Pancreas (tissue), 10 donors: ENCODE measurements at regions not wholly inside any gene's neighbourhood (a gene's known extent, or its start where the extent isn't known, plus 50 kb on each side); places are given as distances from the start of the nearest gene placed in this dataset.
"Not testable (repeated sequence)": the region's sequence is repeated elsewhere in the genome, so short reads cannot be mapped to it uniquely, and the experiment has no call there.

Source experiments
- ATAC-seq, 4 donors: fragments of 200-7000 bp; cut with Tn5 transposase; one replicate each; pipeline versions ENCODE4 v1.8.0 to v1.9.1; 2020; ENCODE audit warnings: mild to moderate bottlenecking in 4 of 4, moderate library complexity in 4 of 4
- DNase-seq, 6 donors: peaks; one replicate each; pipeline ENCODE4 v3.0.0-alpha.2; 2020
- FAIRE-seq: peaks from 2 replicates; lab custom pipeline; 2012; peaks lifted over from hg19 to GRCh38; lab: Jason Lieb, UNC
- H3K27ac ChIP-seq, 4 donors: fragments of 200-600 bp; sonication (generic); 1 replicate in 3 of 4; 2 replicates in 1 of 4; pipeline versions ENCODE4 v1.5.0 to v1.8.0; 2020
- H3K27me3 ChIP-seq, 4 donors: fragments of 200-600 bp; one replicate each; pipeline ENCODE4 v1.8.0; 2021
- H3K36me3 ChIP-seq, 3 donors: fragments of 200-600 bp; sonication (generic) in 1 of 3; one replicate each; pipeline versions ENCODE4 v1.5.0 to v1.8.0; 2020 to 2021
- H3K4me1 ChIP-seq, 3 donors: fragments of 200-600 bp; one replicate each; pipeline ENCODE4 v1.8.0; 2021
- H3K4me3 ChIP-seq, 4 donors: fragments of 200-600 bp; sonication (generic) in 2 of 4; one replicate each; pipeline versions ENCODE4 v1.5.0 to v1.8.0; 2020 to 2021
- H3K9me3 ChIP-seq, 4 donors: fragments of 200-600 bp; one replicate each; pipeline ENCODE4 v1.8.0; 2021
- CTCF ChIP-seq, 4 donors: fragments of 200-600 bp; sonication (generic) in 3 of 4; IDR thresholded peaks; one replicate each; pipeline versions ENCODE4 v1.5.0 to v1.8.0; 2021; ENCODE audit warnings: antibody characterized with exemption in 4 of 4
- WGBS, 2 donors: extraction: QIAGEN DNeasy Blood & Tissue Kit; methylation state at CpG; one replicate each; pipeline ENCODE4 v1.1.7; 2013; 5-methylcytosine and 5-hydroxymethylcytosine counted together
- intact Hi-C, 3 donors: fragments of 100-400 bp; cut with DNase I; formaldehyde crosslinking; loops; one replicate each; pipeline versions ENCODE4 v1.11.1 to v1.14.2; 2022
- donor health status: healthy with polysubstance abuse.
- donor health status: DM: no; HTN: no; CAD: no; lungs with moderate emphysema.
- donor health status: DM: no; HTN: no; CAD: no.
- donor health status: control.
- donor health status: control.
- donor health status: Bipolar disorder and iron deficiency.
- donor health status: DM: yes; HTN: yes; CAD: no.
- donor health status: DM: no; HTN: no; CAD: no.
- donor health status: DM: no; HTN: no; CAD: no.
- donor health status: DM: yes; HTN: yes; CAD: no.

DNA sequence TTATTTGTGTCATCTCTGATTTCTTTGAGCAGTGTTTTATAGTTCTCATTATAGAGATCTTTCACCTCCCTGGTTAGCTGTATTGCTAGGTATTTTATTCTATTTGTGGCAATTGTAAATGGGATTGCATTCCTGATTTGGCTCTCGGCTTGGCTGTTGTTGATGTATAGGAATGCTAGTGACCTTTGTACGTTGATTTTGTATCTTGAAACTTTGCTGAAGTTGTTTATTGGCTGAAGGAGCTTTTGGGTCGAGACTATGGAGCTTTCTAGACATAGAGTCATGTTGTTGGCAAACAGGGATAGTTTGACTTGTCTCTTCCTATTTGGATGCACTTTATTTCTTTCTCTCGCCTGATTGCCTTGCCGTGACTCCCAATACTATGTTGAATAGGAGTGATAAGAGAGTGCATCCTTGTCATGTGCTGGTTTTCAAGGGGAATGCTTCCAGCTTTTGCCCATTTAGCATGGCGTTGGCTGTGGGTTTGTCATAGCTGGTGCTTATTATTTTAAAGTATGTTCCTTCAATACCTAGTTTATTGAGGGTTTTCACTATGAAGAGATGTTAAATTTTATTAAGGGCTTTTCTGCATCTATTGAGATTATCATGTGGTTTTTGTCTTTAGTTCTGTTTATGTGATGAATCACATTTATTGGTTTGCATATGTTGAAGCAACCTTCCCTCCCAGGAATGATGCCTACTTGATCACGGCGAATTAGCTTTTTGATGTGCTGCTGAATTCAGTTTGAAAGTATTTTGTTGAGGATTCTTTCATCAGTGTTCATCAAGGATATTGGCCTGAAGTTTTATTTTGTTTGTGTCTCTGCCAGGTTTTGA, 72.7 kb upstream of the BOD1L1 start:
- 62 to 67% methylated on average over 8 of the region's 8 CpGs for WGBS, 2 donors
- no peak for TF ChIP-seq CTCF (IDR thresholded peaks at IDR 0.05)
- ATAC-seq (no peak), FAIRE-seq (no peak), DNase-seq (no peak)
- Histone ChIP-seq H3K27ac (no peak overlapping the region), H3K4me3 (no peak overlapping the region), H3K27me3 (no peaks in the 10 kb centered on the region), H3K36me3 (no peaks in the 10 kb centered on the region), H3K4me1 (peaks cover 0 to 3% (median 0%) of the 10 kb centered on the region in 3 donors), H3K9me3 (no peaks in the 10 kb centered on the region)
- intact Hi-C loops, result no loop called here

GRCh38 chr4:13700858-13701140, 73.3 kb upstream of the BOD1L1 start:
- H3K27me3 ChIP-seq, H3K4me1 ChIP-seq, FAIRE-seq, H3K36me3 ChIP-seq, H3K9me3 ChIP-seq, DNase-seq, ATAC-seq, H3K4me3 ChIP-seq, intact Hi-C loops, H3K27ac ChIP-seq: not testable (repeated sequence)
- WGBS, 2 donors, result 76 to 79% methylated on average over 1 of the region's 1 CpG

GRCh38 chr4:13701937-13702446, 74.5 kb upstream of the BOD1L1 start:
- no peak for TF ChIP-seq CTCF (IDR thresholded peaks at IDR 0.05)
- no peaks in the 10 kb centered on the region for H3K27me3 ChIP-seq
- 26 to 29% methylated on average over 2 of the region's 2 CpGs for WGBS, 2 donors
- DNase-seq (peak in 1 of 6 donors; percentile 16), ATAC-seq (peak; percentile 33 to 76 (median 48)), FAIRE-seq (no peak)
- no peak overlapping the region for H3K4me3 ChIP-seq
- H3K4me1 ChIP-seq, result peaks cover 0 to 3% (median 0%) of the 10 kb centered on the region in 3 donors
- H3K9me3 ChIP-seq, result no peaks in the 10 kb centered on the region
- H3K27ac ChIP-seq, result peak overlapping the region in 1 of 4 donors; percentile 20
- intact Hi-C loops, result no loop called here
- no peaks in the 10 kb centered on the region for H3K36me3 ChIP-seq

- ATAC-seq, result no peak
- Histone ChIP-seq H3K36me3 (no peaks in the 10 kb centered on the region), H3K9me3 (no peaks in the 10 kb centered on the region), H3K4me1 (peaks cover 0 to 3% (median 0%) of the 10 kb centered on the region in 3 donors), H3K27me3 (no peaks in the 10 kb centered on the region), H3K4me3 (no peak overlapping the region), H3K27ac (no peak overlapping the region)
- 80 to 92% methylated on average over 10 of the region's 10 CpGs for WGBS, 2 donors
- no peak for FAIRE-seq
- DNase-seq, result no peak
- no peak for TF ChIP-seq CTCF (IDR thresholded peaks at IDR 0.05)
- intact Hi-C loops, result no loop called here
Measured at GRCh38 chr4:13703096-13703495, 75.6 kb upstream of the BOD1L1 start.

GRCh38 chr4:13704035-13704434, 76.5 kb upstream of the BOD1L1 start:
- no peak for FAIRE-seq

More at GRCh38 chr4:13704035-13704434, 76.5 kb upstream of the BOD1L1 start:
- Histone ChIP-seq H3K4me3 (no peak overlapping the region), H3K4me1 (peaks cover 0 to 3% (median 0%) of the 10 kb centered on the region in 3 donors), H3K27ac (peak overlapping the region in 1 of 4 donors; percentile 81), H3K36me3 (no peaks in the 10 kb centered on the region), H3K9me3 (no peaks in the 10 kb centered on the region), H3K27me3 (no peaks in the 10 kb centered on the region)
- ATAC-seq (no peak), DNase-seq (no peak)
- 44 to 59% methylated on average over 2 of the region's 2 CpGs for WGBS, 2 donors
- no peak for TF ChIP-seq CTCF (IDR thresholded peaks at IDR 0.05)
- intact Hi-C loops, result no loop called here
